Limb (tissue), 2 donors: ENCODE measurements at regions not wholly inside any gene's neighbourhood (a gene's known extent, or its start where the extent isn't known, plus 50 kb on each side); places are given as distances from the start of the nearest gene placed in this dataset.
A peak's percentile ranks its signal among the peaks of the same experiment; 100 is the strongest.
"Not testable (repeated sequence)": the region's sequence is repeated elsewhere in the genome, so short reads cannot be mapped to it uniquely, and the experiment has no call there.

Experiments
- DNase-seq, 2 donors: peaks; one replicate each; pipeline ENCODE4 v3.0.0-alpha.2; 2016; ENCODE audit errors: extremely low spot score in 2 of 2

DNA sequence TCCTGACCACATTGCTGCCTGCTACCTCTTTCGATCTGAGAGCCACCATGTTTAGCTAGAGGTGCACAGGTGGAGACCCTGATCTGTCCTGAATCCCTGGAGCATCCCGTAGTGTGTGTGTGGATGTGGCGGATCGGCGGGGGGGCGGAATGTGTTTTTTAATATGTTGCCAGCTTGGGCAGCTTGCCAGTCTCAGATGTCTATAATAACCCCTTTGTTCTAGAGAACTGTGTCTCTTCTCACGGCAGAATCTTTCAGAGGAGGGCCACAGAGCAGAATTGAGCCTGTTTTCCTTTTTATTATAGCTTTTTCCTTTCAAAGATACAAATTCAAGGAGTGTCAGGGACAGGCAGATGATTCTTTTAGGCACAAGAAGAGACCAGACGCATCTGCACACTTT, 934.1 kb upstream of the KLHL29 start:
- DNase-seq, result peak in 1 of 2 donors; percentile 31

DNA sequence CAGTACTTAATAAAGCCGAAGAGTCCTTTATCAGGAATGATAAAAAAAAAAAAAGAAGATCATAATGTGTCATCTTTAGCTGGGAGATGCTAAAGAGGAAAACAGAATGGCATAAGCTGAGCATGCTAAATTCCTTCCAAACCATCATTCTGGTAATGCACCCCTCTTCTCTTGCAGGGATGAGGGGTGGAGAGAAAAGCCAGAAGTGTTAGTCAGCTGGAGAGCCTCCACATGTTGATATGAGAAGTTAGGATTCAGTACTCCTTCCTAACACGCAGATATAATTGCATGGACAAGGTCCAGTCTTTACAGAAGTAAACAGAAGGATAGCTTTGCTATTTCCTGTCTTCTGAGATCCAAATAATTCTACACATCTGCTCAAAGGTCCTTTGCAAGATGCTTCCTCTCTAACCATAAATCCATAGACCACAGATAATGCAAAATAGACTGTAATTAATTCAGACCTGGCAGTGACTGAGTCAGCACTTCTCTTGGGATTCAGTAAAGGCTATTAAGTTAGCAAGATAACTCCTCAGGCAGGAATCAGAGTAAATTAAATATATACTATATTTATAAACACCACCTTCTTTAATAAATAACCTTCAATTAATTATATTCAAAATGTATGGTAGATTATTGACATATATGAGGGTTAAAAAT, 930.0 kb upstream of the KLHL29 start:
- DNase-seq, result no peak

DNA sequence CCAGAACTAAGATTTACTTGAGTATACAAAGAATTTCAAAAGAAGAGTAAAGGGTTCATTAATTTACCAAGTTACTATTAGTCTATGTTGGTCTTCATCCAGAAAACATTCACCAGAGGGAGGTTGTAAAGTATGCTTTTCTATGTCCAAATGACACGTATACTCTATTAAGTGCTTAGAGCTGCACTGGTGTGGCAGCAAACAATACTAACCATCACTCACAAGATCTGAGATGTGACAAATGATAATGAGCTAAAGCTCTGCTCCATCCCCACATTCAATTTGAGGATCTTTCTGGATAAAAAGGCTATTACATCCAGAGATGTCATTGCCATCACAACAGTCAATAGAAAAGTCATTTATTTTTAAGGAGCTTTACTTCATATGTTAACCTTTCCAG, 926.5 kb upstream of the KLHL29 start:
- DNase-seq, result no peak

DNA sequence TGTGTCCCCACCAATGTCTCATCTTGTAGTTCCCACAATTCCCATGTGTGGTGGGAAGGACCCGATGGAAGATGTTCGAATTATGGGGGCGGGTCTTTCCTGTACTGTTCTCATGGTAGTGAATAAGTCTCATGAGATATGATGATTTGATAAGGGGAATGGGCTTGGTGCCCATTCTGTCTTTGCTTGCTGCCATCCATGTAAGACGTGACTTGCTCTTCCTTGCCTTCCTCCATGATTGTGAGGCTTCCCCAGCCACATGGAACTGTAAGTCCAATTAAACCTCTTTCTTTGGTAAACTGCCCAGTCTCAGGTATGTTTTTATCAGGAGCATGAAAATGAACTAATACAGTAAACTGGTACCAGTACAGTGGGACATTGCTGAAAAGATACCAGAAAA, 909.9 kb upstream of the KLHL29 start:
- DNase-seq, result not testable (repeated sequence)

DNA sequence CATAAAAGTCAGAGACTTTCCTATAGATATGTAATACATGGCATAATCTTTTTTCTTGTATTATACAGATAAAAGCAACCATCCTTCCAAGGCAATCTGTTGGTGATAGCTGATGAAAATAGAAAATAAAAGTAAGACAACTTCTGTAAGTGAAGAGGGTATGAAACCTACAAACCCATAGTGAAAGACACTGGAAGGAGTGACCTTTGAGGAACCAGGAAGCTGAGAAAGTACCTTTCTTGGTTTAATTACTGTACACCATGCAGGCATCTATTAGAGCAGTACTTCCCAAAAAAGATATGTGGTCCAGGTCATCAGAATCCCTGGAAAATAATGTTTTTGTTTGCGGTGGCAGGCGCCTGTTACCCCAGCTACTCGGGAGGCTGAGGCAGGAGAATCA, 906.6 kb upstream of the KLHL29 start:
- no peak for DNase-seq

DNA sequence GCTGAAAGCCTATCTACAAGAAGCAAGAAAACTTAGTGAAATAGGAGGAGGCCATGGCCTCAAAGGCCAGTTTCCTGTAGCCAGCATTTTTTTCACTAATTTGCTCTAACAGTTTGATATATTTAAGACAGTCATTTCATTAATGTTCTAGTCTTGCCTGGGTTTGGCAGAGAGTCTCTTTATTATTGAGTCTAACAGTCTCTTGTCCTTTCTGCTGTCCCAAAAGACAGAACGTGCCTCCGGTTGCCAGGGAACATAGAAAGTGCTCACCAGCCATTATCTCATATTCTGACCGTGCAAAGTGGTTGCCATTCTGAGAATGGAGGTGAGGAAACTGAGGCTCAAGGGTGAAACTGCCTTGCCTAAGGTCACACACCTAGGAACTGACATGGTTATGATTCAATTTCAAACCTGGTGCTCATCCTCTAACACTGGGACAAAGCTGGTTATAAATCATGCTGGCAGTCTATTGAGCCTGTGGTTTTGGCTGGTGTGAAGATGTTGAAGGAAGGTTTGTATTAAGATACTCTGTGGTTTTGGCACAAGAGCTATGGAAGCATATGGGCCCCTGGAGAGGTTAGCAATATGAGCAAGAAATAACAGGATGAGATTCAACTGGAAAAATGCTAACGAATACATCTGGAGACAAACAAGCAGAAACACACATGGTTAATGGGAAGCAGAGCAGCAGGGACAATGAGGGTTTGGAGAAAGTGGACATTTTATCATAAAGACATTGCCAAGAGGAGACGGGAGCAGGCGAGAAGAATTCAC, 903.3 kb upstream of the KLHL29 start:
- peak; percentile 40 to 81 for DNase-seq

DNA sequence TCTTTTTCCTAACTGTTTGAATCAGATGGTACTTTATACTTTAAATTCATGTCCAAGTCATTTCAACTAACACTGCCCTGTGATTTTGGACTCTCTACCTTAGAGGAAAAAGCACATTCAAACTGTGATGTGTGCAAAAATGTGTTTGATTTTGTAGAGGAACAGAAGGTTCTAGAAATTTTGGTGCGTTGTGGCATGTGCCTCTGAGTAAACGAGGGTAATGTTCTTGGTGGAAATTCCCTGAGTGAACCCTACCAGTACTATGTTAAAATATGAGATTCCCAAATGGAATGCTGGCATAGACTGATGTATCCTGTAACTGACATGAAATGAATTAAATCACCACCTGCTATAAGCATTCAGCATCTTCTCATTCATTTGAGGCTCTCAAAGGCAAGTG, 901.9 kb upstream of the KLHL29 start:
- DNase-seq, result no peak

DNA sequence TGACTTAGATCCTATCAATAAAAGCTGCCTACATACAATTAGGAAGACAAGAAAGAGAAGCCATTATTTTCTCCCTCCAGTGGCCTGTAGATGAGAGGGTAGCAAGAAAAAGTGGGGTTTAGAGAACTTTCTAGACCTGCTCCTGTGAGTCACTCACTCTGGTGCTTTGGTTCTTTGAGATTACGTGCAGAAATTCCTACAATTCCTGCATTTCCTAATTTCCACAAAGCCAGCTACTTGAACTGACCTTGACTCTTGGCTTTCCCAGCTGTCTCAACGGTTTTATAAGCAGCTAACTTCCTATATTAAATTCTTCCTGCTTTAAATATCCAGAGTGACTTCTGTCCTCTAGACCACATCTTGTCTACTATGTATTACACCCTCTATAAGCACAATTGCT, 899.5 kb upstream of the KLHL29 start:
- no peak for DNase-seq

DNA sequence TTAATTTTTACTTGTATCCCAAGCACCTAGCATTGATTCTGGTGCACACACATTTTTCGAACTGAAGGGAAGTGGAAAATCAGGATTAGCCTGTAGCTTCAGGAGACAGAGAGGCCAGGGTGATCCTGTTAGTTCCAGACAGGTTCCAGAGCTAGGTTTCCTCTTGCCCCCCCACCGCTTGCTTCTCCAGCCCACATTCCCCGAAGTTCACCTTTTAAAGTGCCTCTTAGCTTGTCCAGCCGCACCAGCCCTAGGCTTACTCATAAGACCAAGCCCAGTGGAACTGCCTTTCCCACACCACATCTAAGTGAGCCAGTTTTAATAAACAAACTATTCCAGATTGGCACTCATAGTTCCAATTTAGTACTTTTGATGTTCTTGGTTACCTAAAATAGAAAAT, 898.6 kb upstream of the KLHL29 start:
- no peak for DNase-seq

DNA sequence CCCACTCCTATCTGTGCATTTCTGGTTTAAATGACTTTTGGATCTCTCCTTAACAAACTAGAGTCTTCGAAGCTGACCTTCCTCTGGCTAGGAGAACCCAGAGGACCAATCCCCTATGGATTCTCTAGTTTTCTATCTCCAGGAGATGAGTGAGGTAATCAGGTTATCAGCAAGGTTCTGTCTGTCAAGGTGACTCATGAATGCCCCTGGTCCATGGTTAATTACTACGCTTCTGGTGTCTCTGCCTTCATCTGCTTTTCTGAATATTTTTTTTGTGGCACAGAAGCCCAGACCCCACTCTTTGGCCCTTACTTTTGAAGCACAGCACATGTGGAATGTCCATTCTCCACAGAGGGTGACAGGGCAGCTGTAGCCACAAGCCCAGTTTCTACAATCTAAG, 897.9 kb upstream of the KLHL29 start:
- DNase-seq, result no peak

DNA sequence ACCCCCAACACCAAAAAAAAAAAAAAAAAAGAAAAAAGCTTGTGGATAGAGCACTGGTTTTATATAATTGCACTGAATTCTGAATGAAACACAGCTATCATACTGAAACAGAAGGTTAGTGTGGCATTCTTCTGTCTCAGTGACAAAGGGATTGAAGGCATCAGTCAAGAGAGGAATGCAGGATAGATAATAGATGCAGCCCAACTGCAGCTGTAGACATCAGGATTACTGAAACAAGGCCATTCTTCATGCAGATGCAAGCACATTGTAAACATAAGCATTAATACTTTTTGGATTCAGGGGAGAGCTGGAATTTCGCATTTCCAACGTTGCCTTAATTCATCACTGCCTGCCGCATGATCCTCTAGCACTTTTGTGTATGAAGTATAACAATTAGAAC, 897.4 kb upstream of the KLHL29 start:
- no peak for DNase-seq

DNA sequence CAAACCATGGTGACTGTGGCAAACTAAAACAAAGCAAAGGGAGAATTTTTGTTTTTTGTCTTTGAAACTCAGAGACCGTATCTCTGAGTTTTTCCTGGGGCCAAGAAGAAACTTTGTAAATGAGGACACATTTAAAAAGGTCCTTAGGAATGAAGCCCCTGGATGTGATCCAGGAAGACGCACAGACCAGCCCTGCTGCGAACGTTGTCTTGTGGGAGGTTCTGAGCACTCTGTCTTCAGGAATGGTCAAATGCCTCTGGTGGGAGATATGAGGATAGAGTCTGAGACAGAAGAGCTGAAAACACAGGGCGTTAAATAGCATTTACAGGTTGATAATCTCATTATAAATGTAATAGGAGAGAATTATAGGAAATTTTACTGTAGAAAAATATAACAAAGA, 893.5 kb upstream of the KLHL29 start:
- DNase-seq, result no peak

DNA sequence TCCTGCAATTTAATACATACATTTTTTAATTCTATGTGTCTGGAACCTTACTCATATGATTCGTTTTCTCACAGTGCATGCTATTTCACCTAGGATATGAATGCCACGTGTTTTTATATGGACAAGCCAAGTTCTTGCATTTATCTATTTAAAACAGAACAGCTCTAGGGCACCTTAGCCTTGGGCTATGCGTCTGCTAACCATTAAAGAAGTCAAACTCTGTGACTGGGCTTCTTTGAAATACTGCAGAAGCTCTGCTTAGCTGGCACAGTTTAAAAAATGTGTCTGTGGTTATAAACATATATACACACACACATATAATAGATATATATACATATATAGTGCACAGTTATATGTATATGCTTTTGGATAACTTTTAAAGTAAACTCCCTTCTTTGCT, 890.8 kb upstream of the KLHL29 start:
- DNase-seq, result no peak

DNA sequence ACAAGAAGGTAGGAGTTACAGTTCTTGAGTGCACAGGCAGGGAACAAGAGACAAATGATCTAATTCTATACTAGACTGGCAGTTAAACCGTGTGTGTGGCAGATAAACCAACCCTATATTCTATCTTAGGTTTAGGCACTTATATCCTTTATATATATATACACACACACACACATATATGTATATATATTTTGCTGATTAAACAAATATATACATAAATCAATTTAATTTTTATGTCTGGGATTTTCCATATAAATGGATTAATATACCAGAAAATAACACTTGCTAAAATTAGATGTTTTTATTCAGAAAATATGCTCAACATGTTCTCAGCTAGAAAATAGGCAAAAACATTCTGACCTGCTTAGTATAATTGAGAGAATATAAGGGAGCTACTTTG, 887.9 kb upstream of the KLHL29 start:
- DNase-seq, result no peak

DNA sequence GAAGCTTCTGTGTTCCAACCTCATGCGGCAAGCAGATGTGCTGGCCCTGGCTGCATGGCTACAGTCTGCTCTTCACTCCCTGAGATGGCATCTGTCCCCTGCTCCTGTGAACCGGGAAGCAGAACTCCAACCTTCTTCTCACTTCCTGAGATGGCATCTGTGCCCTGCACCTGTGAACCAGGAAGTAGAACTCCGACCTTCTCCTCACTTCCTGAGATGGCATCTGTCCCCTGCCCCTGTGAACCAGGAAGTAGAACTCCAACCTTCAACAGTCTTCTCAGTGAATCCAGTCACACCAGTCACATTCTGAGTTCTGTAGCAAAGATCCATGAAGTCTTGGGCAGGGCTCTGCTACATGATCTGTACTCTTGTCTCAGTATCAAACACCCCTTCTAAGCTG, 887.2 kb upstream of the KLHL29 start:
- no peak for DNase-seq

DNA sequence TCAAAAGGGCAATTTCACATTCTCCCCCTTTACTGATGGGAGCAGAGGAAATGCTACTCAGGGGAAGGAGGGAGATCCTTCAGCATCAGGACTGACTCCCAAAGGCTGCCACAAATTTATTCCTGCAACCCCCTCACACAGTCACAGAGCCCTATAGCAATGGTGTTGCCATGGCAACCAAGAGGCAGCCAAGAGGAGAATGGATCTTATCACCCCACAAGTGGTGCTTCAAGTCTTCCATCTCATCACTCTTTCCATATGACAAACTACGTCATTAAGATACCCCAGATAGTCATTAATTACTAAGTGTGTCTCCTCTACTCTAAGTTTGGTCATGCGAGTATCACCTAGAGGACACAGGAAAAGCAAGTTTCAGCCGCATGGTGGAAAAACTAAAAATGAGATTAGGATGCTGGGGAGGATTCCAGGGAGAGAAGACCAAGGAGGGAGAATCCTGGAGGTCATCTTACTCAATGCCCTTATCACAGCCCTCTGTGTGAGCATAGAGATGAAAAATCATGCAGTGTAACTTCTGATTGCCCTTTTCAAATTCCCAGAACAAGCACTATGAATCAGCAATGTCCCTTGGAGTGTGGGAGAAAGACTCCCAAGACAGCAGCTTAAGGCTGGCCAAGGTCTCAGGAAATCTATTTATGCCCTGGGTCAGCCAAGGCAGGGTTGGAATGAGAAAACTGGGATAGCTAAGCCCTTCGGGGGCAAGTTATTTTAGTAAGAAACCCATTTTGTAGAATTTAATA, 885.7 kb upstream of the KLHL29 start:
- no peak for DNase-seq

DNA sequence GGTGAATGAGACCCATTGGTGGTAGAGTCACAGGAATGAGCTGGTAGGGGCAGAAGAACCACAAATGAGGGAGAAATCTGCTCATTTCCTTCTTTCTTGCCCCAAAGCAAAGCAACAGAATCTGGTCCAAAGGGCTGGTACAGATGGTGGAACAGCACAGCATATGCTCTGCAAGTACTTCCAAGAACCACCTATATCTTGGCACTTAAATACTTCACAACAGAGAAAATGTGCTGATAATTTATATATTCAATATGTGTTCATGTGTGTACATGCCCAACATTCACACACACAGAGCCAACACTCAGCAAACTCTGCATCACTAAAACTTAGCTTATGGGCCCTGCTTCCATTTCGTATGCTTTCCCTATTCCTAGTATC, 884.4 kb upstream of the KLHL29 start:
- no peak for DNase-seq

DNA sequence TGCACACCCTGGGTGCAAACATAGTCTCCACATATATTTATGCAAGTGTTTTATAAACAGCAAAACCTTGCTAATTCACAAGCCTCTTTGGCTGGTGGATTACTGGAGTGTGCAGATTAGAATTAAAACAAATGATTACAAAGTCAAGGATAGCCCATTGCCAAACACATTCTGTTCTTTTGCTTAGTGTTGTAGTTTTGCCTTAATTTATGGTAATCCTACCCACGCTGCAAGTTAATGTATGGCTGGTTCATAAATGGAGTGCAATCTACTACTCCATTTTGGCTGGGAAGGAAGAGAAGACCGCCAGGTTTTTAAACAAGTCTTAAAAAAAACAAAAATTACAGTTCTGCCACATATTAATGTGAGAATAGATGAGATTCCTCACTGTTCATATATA, 883.1 kb upstream of the KLHL29 start:
- no peak for DNase-seq

DNA sequence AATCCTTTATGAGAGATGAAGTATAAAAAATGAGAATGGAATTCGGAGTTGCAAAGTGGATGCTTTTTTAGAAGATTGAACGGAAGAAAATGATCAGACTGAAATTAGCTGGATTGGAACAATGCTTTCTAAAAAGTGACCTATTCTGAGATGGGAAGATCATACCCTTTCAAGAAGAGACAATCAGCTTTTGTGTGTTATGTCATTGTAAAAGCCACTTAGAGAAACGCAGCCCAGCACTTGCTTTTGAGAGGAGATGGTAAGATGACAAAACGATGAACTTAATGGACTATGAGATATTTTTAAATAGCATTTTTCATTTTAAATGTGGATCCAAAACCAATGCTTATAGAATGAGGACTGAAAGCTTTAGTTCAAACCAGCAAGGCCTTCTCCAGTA, 871.4 kb upstream of the KLHL29 start:
- DNase-seq, result no peak

DNA sequence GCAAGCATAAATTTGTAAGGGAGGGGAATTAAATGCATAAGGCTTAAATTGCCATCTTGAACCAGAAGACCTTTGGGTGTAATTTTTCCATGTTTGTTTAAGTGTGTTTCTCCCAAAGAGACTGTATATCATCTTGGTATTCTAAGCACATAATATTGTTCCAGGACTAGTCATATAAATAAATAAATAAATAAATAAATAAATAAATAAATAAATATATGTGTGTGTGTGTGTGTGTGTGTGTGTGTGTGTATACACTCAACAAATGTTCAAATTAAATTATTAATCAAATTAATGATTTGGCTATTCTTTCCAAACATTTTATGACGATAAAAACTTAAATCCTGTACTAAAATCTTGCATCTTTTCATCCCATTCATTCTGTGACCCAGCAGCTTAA, 867.8 kb upstream of the KLHL29 start:
- no peak for DNase-seq

DNA sequence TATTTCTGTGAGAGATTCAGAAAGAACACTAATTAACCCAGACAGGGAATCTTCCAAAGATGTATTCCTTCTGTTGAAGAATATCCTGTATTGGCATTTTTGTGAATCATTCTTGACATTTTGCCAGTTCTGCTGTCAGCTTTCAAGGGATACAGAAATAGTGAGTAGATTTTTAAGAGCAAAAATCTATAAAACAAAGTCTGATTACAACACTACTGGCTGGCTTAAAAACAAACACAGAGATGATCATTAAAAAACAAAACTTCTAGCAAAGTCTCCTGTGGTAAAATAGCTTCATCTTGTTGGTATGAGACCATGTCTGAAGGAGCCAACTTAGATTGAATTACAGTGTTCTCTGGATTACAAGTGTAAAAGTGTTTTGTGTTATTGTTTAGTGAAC, 866.3 kb upstream of the KLHL29 start:
- no peak for DNase-seq

DNA sequence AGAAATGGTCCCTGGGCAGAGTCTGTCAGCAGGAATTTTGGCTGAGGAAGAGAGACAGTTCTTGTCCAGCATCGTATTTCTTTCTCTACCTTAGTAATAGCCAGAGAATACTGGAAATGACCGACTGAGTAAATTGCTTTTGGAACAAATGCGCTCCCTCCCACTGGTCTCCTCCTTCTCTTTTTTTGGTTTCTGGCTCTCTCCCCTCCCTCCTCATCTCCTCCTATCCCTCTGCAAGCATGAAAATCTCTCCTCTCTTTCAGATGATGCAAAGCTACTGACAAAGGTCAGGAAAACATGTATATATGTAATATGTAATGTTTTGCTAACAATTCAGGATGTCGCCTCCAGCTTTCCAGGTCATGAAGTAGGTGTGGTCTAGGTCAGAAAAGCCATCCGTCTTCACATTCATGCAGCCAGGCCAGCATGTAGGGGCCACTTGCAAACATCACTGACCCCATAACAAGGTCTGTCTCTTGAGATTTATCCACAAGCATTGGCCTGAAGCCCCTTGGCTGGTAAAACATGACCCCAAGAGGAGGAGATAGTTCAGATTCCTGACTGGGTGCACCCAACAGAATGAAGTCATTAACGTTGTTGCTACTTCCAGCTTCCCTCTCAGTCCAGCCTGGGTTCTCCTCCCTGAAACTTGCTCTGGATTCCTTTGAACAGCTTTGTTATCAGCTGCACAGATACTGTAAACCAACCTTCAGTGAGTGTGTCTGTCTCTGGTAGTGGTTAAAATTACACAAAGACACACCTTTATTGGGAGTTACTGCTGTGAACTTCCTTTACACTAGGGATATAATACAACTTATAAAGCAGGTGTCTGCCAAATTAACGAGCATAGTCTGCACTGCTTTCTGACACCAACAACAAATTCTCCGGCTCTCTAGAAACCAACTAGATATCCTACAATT, 864.4 kb upstream of the KLHL29 start:
- DNase-seq, result no peak
